Activated CD4-positive, alpha-beta T cell treated with anti-CD3 and anti-CD28 coated beads, Interleukin-2, amount 50 U/mL, for 16 hours (primary cell): ENCODE measurements at regions not wholly inside any gene's neighbourhood (a gene's known extent, or its start where the extent isn't known, plus 50 kb on each side); places are given as distances from the start of the nearest gene placed in this dataset.

Experiments
- DNase-seq: peaks from one replicate; pipeline ENCODE4 v3.0.0-alpha.2; 2020

DNA sequence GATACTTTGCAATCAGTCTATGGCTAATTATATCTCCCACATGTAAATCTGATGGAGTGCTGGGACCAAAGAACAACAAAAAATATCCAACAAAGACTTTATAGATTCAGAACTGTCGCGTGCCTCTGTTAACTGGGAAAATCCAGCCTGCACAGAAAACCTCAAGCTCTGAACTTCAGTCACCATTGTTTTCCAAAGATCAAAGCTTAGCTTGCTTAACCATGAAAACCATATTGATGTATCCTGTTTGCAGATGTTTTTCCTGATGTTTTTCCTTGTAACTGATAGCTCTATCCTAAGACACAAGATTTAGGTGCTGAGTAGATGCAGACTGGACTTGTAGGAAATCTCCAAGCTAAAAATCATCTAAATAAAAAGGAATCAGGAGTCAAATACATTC, 163.7 kb downstream of the GXYLT1 start:
- DNase-seq, result no peak

DNA sequence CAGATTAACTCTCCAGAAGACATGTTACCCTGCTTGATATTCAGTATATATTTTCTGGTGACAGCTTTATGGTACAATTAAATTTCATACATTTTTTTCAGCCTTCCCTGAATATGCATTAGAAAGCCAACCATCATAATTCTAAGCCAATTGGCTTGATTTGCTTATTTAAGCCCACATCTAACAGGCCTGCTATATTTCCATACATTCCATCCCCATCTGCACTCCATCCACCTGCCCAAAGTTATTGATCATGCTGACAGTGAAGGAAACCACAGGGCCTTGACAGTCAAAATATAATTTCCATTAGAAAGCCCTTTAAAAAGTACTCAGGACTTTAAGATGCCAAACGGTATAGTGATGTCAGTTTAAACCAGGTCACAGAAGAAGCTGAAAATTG, 164.3 kb downstream of the GXYLT1 start:
- no peak for DNase-seq

DNA sequence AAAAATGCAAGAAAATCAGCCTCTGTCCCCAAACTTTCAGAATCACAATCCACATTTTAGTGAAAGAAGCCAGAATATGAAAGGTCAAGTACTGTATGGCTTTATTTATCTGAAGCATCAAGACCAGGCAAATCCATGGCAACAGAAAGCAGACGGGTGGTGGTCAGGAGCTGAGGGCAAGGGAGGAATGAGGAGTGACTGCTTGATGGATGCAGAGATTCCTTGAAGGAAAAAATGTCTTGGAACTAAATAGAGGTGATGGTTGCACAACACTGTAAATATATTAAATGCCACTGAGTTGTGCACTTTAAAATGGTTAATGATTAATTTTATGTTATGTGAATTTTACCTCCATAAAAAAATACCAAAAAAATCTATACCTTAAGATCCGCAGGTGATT, 165.1 kb downstream of the GXYLT1 start:
- no peak for DNase-seq

DNA sequence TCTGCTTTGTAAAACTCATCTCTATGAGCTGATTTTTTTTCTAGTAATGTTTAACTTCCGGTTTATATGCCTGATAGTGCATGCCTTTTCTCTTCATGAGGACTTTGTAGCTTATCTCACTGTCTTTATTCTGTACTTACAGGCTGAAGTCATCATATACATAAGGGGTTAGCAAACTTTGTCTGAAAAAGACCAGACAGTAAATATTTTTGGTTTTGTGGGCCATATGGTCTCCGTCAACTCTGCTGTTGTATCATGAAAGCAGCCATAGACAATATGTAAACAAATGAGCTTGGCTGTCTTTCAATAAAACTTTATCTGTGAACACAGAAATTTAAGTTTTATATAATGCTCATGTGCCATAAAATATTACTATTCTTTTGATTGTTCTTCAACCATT, 172.1 kb downstream of the GXYLT1 start:
- DNase-seq, result no peak

DNA sequence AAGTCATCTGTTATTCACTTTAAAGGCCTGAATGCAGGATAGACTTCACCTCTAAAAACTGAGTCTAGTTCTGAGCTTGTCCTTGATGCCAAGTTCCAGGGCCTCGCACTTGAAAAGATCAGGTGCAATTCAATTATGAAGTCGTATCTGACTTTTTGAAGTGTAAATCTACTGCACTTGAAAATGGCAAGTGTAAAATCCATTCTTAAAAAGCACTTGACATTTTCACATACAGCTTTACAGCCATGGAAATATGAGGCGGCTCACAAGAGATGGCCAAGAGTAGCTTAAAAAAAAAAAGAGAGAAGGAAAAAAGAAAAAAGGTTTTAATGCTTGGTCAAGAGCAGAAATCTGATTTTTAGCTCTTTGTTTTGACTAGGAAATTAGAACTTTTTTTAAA, 172.5 kb downstream of the GXYLT1 start:
- no peak for DNase-seq

DNA sequence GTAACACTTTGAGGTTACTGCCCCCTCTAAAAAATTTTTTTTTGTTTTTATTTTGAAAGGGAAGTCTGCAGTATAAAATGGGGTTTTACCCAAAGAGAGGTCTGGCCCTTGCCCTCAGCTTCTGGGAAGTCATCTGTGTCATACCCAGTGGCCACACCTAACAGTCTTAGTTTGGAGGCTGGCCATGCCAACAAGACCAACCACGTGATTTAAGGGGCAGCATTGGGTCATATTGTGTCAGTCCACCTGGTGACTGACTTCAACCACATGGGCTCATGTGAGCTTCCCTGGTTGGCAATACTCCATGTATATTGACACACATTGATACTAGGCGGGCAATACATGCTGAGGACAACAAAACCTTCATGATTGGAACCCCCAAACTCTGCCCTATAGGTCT, 173.9 kb downstream of the GXYLT1 start:
- no peak for DNase-seq

GRCh38 chr12:41968599-41968998, 176.1 kb downstream of the GXYLT1 start:
- no peak for DNase-seq

DNA sequence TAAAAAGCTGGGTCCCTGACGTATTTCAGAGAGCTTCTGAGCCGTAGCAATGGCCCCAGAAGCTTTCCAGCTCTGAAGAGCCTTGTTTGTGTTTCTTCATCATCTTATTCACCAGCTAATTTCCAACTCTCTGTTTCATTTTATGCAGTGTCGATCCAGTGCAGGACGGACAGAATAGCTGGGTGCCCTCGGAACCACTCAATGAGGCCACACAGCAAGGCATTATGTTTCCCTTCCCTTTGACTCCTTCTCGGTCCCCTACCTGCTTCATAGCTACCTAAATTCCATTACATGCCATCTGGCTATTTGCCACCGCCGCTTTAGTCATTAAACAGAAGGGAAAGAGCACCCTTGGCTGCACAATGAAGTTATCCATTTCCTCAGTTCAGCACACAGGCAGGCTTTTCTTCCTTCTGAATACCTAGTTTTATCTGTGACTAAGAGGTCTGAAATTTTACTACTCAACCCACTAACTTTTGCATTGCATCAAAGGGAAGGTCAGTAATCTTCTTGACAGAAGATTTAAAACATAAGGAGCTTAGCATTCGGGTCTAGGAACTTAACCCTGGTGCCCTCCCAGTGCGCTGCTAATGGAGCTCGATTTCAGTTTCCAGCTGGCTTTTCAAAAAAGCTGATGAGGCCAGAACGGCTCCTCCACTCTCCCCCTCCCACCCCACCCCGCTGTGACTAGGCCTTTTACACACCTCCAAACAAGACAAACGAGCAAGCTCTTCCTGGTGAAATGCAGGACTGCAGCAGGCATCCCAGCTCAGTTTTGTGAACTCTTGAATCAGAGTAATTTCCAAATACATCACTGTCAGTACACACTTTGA, 176.8 kb downstream of the GXYLT1 start:
- no peak for DNase-seq

DNA sequence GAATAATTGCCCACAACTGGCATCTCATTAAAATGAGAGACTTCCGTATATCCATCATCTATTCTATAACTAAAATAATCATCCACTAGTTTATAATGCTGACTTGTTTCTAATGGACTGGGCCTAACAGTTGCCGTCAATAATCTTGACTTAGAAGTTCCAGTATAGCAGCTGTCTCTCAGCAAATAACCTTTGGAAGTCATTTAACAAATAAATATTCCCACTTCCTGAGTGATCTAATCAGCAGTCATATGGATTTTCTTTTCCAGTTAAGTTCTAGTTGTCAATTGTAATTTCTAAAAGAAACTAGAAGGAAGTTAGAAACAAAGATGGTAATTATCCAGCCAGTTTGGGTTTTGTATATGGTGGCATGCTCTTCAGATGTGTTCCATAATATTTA, 177.8 kb downstream of the GXYLT1 start:
- DNase-seq, result no peak

- no peak for DNase-seq
Measured at GRCh38 chr12:41966001-41966400, 178.7 kb downstream of the GXYLT1 start.

GRCh38 chr12:41963398-41963797, 181.3 kb downstream of the GXYLT1 start:
- DNase-seq, result no peak

DNA sequence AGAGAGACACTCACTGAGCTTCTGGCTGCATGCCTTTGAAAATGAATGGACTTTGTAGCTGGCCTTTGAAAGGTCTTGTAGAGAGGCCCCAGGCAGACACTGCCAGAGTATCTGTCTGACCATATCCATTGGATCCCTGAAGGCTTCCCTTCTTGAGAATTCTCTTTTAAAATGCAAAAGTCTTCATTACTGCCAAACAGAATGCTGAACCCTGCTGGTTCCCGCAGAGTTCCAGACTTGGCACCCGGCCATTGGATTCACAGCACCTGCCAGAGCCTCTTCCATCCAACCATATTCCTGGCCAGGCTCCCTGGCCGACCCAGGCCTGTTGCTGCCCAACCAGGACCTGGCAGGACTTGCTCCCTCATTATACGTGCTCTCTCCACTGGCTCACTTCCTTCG, 182.5 kb downstream of the GXYLT1 start:
- DNase-seq, result no peak

- DNase-seq, result no peak
Measured at GRCh38 chr12:41959271-41959670, 185.4 kb downstream of the GXYLT1 start.

DNA sequence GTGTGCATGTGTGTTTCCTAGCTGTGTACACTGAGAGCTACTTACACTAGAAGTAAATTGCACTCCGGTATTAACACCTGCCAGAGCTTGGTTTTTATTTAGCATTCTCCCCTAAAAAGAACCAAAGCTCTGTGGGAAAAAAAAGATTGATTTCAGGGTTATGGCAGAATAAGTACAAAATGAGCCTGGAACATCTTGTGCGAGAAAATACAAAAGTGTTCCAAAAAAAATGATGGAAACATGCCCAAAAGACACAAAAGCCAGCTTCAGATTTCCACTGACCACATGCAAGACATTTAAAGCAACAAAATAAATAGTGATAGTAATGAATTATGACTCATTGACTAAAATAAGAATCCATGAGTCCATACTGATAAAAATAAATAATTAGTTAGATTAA, 188.3 kb downstream of the GXYLT1 start:
- no peak for DNase-seq

GRCh38 chr12:41950455-41950854, 194.2 kb downstream of the GXYLT1 start:
- no peak for DNase-seq

- no peak for DNase-seq
Measured at GRCh38 chr12:41946106-41946505, 198.6 kb downstream of the GXYLT1 start.

GRCh38 chr12:41944216-41944615, 200.5 kb downstream of the GXYLT1 start:
- DNase-seq, result no peak

GRCh38 chr12:41943671-41944070, 201.0 kb downstream of the GXYLT1 start:
- no peak for DNase-seq

GRCh38 chr12:41942354-41942753, 202.3 kb downstream of the GXYLT1 start:
- no peak for DNase-seq

DNA sequence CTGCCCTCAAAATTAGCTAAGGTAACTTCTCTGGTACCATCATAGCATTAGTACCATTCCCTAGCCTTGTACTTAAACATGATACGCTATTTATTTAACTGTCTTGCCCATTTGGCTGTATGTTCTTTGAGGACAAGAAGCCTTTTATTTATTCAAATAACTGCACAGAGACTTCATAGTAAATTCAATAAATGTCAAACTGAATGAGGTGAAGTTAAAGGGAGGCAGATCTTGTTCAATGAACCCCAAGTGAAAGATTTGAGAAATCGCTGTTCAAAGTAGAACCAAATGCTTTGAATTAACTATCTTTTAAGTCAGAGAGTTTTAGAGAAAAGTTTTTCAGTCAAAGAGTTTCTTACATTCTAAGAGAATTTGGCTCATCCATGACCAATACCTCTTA, 203.6 kb downstream of the GXYLT1 start:
- DNase-seq, result no peak

DNA sequence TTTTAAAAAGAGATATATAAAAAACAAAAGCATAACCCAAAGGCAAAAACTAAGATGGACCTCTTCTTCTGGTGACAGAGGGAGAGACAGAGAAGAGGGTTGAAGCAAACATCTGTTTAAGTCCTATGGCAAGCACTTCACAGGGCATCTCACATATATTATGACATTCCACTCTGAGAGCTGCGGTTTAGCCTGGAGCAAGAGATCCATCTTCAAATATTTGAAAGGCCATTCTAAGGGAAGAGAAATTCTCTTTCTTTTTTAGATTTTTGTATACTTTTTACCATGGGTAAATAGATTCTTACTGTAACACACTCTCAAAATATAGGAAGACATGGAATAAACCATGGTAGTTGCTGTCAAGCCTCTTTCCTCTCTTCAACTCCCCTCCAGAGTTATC, 204.1 kb downstream of the GXYLT1 start:
- DNase-seq, result no peak

GRCh38 chr12:41936333-41936732, 208.3 kb downstream of the GXYLT1 start:
- no peak for DNase-seq

- no peak for DNase-seq
Measured at GRCh38 chr12:41935911-41936310, 208.8 kb downstream of the GXYLT1 start.

GRCh38 chr12:41932470-41932991, 212.1 kb downstream of the GXYLT1 start:
- DNase-seq, result no peak

- DNase-seq, result no peak
Measured at GRCh38 chr12:41930866-41931437, 213.7 kb downstream of the GXYLT1 start.
